NCI-H774 (cell line): ENCODE measurements at regions not wholly inside any gene's neighbourhood (a gene's known extent, or its start where the extent isn't known, plus 50 kb on each side); places are given as distances from the start of the nearest gene placed in this dataset.
"Not testable (repeated sequence)": the region's sequence is repeated elsewhere in the genome, so short reads cannot be mapped to it uniquely, and the experiment has no call there.

ENCODE experiments used
- DNase-seq: peaks from one replicate; lab custom pipeline; 2025; lab: John Stamatoyannopoulos, UW

GRCh38 chr9:81361296-81361695 is 328.1 kb downstream of the TLE1 start:
- DNase-seq: no peak

GRCh38 chr9:81351166-81351565 is 338.2 kb downstream of the TLE1 start:
- no peak for DNase-seq

DNA sequence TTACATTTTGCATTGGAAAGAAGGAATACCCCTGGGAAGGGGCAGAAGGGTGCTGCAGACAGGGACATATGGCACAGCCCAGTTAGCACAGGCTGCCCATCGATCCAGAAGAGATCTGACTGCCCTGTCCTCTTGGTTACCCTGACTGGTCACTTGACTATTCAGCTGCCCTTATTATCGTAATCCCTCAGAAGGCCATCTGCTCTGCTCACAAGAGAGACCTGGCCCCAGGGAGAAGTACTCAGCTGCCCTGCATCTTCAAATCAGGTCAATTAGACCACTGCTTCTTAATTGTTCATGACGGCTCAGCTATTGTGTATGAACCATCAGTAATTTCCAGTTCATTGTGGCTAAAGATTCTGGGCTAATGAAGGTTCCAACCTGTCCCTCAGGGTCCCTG is 345.0 kb downstream of the TLE1 start:
- no peak for DNase-seq

GRCh38 chr9:81335879-81336421 is 353.4 kb downstream of the TLE1 start:
- no peak for DNase-seq

- no peak for DNase-seq
Observed at GRCh38 chr9:81321551-81321950, 367.8 kb downstream of the TLE1 start.

DNA sequence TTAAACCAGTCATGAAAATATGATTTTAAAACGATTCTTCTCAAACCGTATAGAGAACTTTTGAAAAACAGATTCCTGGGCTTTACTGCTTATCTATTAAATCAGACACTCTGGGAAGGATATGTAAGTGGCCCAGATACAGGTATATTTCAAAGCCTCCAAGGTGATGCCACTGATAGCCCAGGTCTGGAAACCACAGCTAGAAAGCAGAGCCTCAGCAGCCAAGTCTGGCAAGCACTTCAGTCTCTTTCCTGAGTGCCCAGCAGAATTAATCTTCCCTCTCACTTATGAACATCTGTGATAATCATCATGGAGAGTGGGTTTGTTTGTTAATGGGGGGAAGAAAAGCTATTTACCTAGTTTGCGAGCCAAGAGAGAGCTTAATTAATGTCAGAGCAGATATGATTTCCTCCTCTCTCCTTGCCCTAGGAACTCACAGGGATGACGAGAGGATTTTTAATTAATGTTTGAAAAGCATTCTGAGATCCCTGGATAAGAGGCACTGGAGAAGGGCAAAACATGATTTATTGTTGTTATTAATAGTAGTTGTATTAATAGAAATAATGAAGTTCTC is 368.4 kb downstream of the TLE1 start:
- DNase-seq: no peak

DNA sequence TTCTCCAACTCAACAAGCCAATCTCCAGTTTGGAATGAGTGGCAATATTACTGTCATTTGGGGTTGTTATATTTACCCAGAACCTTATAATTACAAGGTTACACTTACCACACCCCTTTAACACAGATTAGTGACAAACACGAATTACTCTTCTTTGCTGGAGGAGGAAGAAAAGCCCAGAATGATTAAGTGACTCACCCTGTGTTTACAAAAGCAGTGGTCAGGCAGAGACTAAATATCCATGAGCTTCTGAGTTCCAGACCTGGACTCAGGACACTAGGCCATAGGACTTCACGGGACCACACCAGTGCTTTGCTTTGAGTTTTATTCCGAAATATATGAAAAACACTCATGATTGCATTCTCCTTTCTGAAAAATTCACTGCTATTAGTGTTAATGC is 370.8 kb downstream of the TLE1 start:
- DNase-seq: no peak

DNA sequence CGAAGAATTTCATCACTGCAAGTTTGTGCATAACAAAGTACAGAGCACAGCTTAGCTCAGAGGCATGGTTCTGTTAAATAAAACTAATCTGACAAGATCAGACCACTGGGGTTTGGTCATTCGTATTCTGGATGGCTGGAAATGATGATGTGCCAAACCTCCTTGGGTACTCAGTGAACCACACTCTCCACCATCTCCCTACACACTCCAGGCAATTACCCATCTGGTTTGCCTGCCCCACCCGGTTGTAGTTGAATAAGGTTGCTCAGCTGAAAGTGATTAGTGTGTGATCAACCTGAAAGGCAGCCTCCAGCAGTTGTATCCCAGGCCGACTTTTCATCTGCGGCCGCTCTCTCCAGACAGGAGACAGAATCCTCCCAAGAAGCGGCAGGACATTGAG is 371.4 kb downstream of the TLE1 start:
- no peak for DNase-seq

- DNase-seq: no peak
Observed at GRCh38 chr9:81317223-81317622, 372.1 kb downstream of the TLE1 start.

DNA sequence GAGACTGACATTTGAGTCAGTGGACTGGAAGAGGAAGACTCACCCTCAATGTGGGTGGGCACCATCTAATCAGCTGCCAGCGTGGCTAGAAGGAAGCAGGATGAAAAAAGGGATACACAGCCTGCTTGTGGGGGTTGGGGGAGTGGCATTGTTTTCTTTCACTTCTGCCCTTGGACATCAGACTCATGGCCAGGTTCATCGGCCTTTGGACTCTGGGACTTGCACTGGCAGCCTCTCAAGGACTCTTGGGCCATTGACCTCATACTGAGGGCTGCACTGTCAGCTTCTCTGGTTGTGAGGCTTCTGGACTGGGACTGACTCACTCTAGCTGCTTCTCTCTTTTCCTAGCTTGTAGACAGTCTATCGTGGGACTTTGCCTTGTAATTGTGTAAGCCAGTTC is 374.9 kb downstream of the TLE1 start:
- no peak for DNase-seq

DNA sequence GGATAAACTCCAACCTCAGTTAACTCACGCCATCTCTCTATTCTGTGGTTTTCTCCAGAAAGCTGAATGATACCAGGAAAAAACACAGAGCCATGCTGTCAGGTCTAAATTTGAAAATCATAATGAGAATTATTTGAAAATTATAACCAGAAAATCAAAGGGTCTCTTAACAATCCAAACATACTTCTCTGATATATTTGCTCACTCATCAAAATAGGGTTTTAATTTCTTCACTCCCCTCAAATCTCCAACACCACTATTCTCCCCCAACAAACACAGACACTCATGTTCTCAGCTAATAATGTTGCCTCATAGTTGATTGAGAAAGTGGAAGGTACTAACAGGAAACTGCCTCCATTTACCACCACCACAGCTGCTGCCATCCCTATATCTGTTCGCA is 375.5 kb downstream of the TLE1 start:
- no peak for DNase-seq

GRCh38 chr9:81312346-81312745 is 377.0 kb downstream of the TLE1 start:
- DNase-seq: no peak

- DNase-seq: no peak
Observed at GRCh38 chr9:81308404-81308803, 380.9 kb downstream of the TLE1 start.

DNA sequence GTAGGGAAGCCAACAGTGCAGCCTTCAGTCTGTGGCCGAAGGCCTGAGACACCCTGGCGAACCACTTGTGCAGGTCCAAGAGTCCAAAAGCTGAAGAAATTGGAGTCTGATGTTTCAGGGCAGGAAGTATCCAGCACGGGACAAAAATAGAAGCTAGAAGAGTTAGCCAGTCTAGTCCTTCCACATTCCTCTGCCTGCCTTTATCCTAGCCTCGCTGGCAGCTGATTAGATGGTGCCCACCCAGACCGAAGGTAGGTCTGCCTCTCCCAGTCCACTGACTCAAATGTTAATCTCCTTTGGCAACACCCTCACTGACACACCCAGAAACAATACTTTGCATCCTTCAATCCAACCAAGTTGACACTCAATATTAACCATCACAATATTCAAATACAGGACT is 381.6 kb downstream of the TLE1 start:
- DNase-seq: not testable (repeated sequence)

DNA sequence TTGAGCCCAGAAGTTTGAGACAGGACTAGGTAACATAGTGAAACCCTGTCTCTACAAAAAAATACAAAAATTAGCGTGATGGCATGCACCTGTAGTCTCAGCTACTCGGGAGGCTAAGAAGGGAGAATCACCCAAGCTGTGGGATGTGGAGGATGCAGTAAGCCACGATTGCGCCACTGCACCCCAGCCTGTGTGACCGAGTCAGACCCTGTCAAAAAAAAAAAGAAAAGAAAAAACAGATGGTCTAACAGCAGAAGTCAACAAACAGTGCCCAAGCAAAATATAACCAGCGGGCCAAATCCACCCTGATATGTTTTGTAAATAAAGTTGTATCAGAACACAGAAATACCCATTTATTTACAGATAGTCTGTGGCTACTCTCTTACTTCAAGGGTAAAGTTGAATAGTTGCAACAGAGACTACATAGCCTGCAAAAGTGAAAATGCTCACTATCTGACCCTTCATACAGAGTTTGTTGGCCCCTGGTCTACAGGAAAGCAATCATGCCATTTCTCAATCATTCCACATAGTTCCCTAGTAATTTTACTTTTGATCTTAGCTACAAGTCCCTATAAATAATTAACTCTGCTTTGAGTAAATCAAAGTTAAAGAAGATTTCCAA is 383.7 kb downstream of the TLE1 start:
- DNase-seq: no peak

GRCh38 chr9:81303658-81304057 is 385.7 kb downstream of the TLE1 start:
- no peak for DNase-seq

GRCh38 chr9:81293651-81294050 is 395.7 kb downstream of the TLE1 start:
- no peak for DNase-seq

DNA sequence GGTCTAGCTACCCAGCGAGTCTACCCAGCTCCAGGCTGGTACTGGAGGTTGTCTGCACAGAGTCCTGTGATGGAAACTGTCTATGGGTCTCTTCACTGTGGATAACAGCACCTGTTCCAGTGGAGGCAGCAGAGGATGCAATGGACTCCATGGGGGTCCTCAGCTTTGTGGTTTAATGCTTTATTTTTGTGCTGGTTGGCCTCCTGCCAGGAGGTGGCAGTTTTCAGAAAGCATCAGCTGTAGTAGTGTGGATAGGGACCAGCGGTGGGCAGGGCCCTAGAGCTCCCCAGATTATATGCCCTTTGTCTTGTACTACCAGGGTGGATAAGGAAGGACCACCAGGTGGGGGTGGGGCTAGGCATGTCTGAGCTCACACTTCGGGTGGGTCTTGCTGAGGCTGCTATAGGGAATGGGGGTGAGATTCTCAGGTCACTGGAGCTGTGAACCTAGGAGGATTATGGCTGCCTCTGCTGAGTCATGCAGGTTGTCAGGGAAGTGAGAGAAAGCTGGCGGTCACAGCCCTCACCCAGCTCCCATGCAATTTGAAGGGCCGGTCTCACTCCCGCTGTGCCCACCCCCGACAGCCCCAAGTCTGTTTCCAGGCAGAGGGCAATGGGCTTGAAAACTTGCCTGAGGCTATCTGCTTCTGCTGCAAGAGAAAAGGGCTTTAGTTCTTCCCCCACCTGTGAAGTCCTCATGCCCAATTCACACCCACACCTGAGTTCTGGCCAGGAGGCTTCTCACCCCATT is 397.1 kb downstream of the TLE1 start:
- no peak for DNase-seq

DNA sequence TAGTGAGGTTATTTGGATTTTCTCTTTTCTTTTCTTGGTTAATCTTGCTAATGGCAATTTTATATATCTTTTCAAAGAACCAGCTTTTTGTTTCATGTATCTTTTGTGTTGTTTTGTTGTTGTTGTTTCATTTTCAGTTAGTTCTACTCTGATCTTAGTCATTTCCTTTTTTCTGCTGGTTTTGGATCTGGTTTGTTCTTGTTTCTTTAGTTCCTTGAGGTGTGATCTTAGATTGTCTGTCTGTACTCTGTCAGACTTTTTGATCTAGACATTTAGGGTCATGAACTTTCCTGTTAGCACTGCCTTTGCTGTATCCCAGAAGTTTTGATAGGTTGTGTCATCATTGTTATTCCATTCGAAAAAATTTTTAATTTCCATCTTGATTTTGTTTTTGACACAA is 399.7 kb downstream of the TLE1 start:
- DNase-seq: no peak

GRCh38 chr9:81268048-81268447 is 421.3 kb downstream of the TLE1 start:
- no peak for DNase-seq

GRCh38 chr9:81266674-81267073 is 422.7 kb downstream of the TLE1 start:
- DNase-seq: no peak

DNA sequence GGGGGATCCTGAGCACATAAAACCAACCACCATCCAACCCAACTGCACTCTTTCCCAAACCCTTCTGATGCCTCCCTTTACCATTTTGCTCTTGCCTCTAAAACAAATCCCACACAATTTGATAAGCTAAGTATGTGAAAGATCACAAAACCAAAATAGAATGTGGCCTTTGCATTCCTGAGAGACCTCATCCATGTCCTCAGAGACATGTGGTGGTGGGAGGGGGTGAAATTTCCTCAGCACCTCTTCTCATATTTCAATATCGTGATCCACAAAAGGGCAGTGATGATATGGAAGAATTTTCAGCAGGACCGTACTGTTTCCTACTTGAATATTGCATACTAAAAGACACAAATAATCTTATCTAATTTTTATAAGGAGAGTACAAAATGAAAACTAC is 423.3 kb downstream of the TLE1 start:
- DNase-seq: no peak

- no peak for DNase-seq
Observed at GRCh38 chr9:81264516-81264915, 424.8 kb downstream of the TLE1 start.
